ENCODE measurements at regions not wholly inside any gene's neighbourhood (a gene's known extent, or its start where the extent isn't known, plus 50 kb on each side); places are given as distances from the start of the nearest gene placed in this dataset.
"Not testable (repeated sequence)": the region's sequence is repeated elsewhere in the genome, so short reads cannot be mapped to it uniquely, and the experiment has no call there.

DNA sequence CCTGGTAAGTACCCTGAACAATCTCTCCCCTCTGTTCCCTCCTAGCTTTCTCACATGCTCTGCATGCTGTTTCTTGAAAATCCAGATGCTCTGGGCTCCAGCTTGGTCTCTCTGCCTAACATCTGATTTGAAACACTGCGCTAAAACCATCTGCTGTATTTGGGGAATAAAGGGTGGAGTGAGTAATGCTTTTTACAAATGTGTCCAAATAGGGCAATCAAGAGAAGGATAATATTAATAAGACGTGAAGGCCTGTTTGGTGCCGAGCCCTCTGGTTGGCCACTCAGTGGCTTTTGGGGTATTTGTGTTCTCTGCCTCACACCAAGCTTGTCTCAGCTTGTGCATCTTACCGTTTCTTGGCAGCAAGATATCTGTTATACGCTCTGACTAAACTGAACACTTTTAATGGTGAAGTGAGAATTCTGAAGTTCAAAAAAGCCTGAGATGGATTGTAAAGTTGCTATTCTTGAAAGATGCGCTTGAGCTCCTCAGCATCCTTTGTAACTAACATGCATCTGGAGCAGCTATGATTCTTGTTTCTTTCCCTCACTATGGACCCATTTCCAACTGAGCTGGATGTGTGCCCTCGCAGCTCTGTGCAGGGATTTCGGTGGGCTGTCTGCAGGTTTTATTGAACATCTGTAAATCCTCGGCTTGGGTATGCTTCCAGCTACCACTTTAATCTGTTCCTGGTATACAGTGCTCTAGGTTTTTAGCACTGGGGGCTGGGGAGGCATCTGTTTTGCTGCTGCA is 269.4 kb downstream of the RWDD3 start:
- no peak for ATAC-seq
- DNase-seq, result no peak
- intact Hi-C loops (cut with micrococcal nuclease), result no loop called here

DNA sequence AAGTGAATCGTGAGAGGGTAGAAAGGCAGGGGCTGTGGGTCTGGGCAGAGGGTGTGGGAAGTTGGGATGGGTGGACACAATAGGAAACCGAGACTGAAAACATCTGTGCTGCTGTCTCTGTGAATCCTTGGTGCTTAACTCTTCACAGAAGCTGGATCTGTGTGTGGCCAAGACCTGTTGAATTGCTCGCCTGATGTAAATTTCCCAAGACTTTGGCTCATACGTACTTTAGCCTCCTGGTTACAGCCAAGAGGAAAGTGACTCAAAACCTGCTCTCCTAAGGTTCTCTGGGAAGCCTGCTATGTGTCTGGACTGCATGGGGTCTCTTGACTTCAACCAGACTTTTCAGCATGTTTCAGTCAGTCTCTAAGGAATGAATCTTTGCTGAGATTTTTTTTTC is 270.3 kb downstream of the RWDD3 start:
- DNase-seq, result no peak
- ATAC-seq, result no peak
- intact Hi-C loops (cut with micrococcal nuclease), result no loop called here

DNA sequence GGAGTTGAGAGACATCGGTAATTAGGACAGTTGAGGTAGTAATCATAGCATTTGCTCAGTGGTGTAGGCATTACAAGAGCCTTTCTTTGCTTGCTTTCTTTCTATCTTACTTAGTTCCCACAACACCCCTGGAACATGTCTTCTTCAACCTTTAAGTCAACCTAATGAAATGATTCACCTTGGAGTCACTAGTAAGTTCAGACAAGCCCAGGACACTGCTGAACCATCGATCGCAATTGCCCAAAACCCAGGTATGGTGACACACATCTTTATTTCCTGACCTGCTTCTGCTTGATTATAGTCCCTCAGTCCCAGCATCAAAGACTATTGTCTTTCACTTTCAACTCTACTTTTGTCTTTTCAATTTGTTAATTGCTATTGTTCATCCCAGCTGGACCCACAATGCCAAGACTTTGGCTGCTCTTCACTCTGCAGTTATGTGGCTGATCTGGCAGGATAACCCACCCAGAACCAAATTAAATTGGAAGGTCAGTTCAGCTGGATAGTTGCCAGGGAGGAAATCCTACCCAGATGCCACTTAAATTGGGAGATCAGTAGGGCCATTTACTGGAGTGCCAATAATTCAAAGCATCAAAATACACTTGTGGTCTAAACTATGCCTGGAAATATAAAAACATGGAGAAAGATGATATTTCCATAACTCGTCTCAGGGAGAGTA is 272.9 kb downstream of the RWDD3 start:
- intact Hi-C loops (cut with micrococcal nuclease), result no loop called here
- ATAC-seq (no peak), DNase-seq (no peak)

DNA sequence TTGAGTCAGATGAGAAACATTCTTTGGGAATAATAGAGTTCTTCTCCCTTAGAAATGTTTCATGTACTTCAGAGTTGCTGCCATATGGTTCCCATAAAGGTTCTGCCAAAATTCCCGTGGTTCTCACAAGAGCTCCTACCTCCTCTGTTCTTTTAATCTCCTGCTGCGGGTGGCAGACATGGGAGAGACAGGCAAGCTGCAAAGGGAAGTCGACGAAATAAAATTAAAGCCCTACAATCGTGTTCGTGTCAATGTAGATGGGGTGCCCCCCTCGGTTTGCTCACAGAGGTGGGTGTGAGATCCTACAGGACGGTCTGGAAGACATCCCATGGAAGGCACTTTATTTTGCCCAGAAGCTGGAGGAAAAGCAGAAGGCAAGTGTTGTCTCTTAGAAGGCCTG is 276.0 kb downstream of the RWDD3 start:
- DNase-seq (no peak), ATAC-seq (no peak)
- intact Hi-C loops (cut with micrococcal nuclease), result no loop called here

DNA sequence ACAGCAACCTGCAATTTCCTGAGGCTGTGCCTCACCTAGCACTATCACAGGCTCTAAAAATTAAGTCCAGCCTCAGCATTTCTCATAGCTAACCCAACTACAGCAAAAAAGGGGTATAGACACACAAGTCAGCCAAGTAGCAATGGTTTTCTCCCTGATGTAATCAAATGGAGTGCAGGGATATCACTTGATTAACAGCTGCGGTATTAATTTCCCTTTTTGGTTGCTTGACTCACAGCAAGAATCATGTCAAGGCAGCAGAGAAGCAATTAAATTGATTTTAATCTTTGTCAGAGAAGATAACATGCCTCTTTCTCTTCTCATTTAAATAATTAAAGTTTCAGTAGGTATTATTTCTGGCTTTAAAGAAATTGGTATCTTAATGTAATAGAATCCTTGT is 278.9 kb downstream of the RWDD3 start:
- intact Hi-C loops (cut with micrococcal nuclease), result no loop called here
- no peak for DNase-seq
- ATAC-seq, result no peak

DNA sequence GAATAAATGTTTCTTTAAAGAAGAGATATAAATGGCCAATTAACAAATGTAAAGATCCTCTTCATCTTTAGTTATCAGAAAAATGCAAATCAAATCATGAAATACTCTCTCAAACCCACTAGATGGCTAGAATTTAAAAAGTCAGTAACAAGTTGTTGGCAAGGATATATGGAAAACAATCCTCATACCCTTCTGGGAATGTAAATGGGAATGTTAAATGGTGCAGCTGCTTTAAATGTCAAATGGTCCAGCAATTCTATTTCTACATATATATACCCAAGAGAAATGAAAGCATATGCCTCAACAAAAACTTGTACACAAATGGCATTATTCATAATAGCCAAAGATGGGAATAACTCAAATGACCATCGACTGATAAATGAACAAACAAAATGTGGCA is 283.5 kb downstream of the RWDD3 start:
- ATAC-seq, result no peak
- intact Hi-C loops (cut with micrococcal nuclease), result no loop called here
- DNase-seq, result no peak

DNA sequence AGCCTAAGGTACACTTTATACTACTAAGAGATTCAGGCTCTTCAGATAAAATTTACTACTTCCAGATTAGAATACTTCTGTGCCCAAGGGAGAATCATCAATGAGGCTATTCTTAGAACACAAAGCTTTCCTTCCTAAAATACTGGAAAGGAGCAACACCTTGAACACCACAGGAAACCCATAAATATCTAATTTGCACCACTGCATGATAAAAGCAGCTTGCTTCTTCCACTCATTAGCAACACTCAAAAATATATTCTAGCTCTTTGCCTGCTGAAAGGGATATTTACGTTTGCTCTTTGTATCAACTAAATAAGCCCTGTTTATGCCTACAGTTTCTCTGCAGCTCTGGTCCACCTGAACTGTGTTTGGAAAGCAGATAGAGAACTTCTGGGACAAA is 284.3 kb downstream of the RWDD3 start:
- intact Hi-C loops (cut with micrococcal nuclease), result no loop called here
- DNase-seq, result no peak
- no peak for ATAC-seq

DNA sequence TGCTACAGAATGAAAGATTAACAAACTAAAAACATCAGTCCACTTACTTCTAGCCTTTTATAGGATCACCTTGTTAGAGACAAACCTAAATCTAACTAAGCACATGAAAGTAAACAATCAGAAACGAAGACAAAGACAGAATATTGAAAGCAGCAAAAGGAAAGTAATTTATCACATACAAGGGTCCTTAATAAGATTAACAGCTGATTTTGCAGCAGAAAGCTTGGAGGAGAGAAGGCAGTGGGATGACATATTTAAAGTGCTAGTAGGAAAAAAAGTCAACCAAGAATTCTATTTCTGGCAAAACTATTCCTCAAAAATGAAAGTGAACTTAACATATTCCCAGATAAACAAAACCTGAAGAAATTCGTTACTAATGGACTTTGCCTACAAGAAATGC is 286.4 kb downstream of the RWDD3 start:
- ATAC-seq (no peak), DNase-seq (no peak)
- intact Hi-C loops (cut with micrococcal nuclease), result no loop called here

DNA sequence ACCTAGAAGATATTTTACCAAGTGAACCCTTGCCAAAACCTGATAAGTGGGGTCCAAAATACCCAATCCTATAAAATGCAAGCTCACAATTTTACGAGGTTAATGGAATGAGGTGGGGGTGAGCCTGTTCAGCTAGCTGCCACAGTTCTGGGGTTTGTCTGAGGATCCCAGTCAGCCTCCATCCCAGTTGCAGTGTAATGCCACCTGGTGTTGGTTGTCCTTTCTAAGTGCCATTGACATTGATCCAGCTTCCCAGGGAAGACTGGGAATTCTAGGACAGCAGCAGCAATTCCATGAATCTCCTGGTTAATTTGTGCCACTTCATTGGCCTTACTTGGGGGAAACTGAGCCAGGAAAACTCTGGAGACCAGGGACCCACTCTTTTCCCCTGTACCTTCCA is 298.3 kb downstream of the RWDD3 start:
- ATAC-seq, result no peak
- intact Hi-C loops (cut with micrococcal nuclease), result no loop called here

DNA sequence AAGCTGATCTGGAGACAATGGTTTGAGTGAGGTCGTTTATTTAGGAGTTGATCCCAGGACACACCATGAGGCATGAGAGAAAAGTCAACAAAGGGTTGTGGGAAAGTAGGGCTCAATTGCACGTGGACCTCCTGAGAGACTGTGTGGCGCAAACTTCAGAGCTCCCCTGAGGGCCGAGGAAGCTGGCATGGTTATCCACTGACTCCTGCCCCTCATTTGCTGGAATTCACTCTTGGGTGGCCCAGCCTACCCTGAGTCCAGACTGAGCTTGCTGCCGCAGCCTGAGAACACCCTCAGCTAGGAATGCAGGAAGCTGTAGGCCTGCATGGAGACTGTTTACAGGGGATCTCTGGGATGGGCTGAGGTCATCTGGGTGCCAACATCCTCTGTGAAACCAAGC is 301.0 kb downstream of the RWDD3 start:
- ATAC-seq, result no peak

More for the DNA sequence above, 298.3 kb downstream of the RWDD3 start:
- no peak for DNase-seq

DNA sequence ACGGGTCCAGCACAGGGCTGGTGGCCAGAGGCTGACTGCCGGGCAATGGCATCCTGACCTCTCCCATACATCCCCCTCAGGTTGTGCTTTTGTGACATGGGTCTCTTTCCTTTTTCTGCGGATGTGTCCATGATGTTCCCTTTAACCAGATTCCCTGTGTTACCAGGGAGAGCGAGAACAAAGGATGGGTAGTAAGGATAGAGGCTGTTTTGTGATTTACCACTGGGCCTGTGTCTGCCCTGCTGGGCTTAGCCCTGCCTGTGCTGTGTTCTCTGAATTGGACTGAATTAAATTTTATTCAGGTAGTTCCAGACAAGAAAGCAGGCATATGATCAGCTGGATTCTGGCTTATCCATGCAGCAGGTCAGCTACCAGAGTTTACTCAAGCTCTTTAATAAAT is 301.6 kb downstream of the RWDD3 start:
- intact Hi-C loops (cut with micrococcal nuclease), result no loop called here
- DNase-seq, result no peak
- ATAC-seq, result no peak

More for the DNA sequence above, 301.0 kb downstream of the RWDD3 start:
- intact Hi-C loops (cut with micrococcal nuclease), result no loop called here
- no peak for DNase-seq

DNA sequence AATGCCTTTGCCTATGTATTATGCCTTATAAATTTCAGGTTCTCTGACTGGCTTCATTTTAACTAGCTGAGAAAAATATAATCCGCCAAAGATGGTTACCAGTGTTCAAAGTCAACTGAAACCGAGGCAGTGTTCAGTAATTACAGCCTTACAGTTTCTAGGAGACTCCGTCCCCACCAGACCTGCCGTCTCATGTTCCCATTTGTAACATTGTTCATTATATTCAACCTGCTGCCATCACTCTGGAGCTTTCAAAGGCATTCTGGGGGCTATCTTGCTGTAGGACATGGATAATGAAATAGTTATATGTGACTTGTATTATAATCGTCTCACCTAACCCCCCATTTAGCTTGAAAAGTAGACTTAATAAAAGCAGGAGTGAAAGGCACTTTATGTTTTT is 302.5 kb downstream of the RWDD3 start:
- intact Hi-C loops (cut with micrococcal nuclease), result no loop called here
- ATAC-seq (no peak), DNase-seq (no peak)

DNA sequence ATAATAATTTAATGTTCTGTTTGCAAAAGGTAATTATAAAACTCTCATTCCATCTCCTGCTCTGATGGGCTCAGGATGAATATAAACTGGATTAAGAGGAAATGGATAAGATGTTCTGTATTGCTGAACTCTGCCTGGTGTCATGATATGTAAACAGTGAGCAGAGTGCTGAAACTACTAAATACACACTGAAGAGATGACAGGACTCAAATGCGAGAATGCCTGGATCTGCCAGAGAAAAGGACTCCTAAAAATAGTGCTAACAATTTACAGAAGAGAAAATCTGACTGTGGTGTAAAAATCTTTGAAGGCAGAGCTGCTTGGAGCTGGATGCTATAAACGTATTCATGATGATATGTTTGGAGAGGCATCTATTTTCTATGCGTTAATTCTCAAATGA is 303.2 kb downstream of the RWDD3 start:
- DNase-seq (no peak), ATAC-seq (no peak)
- intact Hi-C loops (cut with micrococcal nuclease), result no loop called here

DNA sequence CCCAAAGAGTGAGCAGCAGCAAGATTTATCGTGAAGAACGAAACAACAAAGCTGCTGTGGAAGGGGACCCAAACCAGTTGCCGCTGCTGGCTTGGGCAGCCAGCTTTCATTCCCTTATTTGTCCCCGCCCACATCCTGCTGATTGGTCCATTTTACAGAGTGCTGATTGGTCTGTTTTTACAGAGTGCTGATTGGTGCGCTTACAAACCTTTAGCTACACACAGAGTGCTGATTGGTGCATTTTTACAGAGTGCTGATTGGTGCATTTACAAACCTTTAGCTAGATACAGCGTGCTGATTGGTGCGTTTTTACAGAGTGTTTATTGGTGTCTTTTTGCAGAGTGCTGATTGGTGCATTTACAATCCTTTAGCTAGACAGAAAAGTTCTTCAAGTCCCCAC is 304.2 kb downstream of the RWDD3 start:
- intact Hi-C loops (cut with micrococcal nuclease); DNase-seq; ATAC-seq: not testable (repeated sequence)

DNA sequence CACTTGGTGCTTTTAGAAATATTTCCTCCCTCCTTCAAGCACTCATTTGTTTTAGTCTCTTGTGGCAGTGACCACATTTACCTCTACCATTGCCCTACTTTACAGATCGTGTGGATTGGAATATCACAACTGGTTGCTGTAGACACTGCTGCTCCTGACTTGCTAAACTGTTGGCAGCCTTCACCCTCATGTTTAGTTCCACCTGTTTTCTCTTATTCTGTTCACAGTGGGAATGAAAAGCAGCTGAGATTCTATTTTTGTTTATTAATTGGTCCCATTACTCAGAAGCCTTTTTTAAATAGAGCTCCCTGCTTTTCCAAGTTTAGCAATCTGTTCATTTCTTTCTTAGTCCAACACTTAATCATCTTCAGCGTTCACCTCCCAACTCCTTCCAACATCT is 308.9 kb downstream of the RWDD3 start:
- DNase-seq, result no peak
- no peak for ATAC-seq
- intact Hi-C loops (cut with micrococcal nuclease), result no loop called here

DNA sequence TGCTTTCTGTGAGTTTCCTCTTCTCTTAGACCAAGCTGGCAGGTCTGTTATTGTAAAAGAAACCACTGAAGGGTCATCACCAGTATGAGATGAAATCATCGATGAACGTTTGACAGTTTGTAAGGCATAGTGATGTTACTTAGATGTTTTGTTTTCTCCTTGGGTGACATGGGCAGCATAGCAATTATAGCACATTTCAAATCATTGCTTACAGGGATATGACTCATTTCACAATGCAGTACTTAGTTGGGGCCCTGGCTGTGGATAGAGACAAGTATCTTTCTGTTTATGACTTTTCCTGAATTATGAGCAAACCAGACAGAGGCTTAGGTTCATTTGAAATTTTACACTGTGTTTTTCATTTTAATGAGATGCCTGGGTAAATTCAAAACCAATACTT is 313.0 kb downstream of the RWDD3 start:
- ATAC-seq (no peak), DNase-seq (no peak)
- intact Hi-C loops (cut with micrococcal nuclease), result no loop called here

DNA sequence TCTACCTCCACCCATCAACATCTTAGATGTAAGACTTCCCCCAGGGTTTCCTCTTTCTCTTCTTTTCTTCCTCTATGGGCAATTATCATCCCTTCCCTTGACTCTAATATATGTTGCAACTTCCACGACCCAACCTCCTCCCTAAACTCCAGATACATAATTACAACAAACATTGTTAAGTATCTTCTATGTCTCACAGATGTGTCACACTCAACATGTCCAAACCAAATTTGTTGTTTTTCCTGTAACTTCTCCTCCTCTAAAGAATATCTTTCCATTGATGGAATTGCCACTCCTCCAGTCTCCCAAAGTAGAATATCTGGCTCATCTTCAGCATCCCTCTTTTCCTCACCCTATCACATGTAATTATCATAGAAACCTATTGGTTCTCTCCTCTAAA is 314.2 kb downstream of the RWDD3 start:
- ATAC-seq (no peak), DNase-seq (no peak)
- intact Hi-C loops (cut with micrococcal nuclease), result no loop called here

DNA sequence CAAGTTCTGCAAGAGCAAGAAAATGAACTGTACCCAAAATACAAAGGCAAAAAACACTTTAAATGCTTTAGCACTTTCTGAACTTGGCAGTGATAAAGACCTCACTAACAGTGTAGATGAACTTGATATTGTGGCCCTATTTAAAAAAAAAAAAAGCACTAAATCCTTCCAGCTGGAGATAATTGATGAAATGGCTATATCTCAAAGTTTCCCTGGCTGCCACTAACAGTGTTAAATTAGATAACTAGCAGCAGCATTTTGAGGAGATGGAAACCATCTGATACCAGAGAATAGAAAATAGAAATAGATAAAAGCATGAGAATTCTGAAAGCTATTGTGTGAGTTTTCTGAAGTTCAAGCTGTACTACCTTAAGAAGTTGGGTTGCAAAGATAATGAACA is 317.2 kb downstream of the RWDD3 start:
- DNase-seq (no peak), ATAC-seq (no peak)
- intact Hi-C loops (cut with micrococcal nuclease), result no loop called here

DNA sequence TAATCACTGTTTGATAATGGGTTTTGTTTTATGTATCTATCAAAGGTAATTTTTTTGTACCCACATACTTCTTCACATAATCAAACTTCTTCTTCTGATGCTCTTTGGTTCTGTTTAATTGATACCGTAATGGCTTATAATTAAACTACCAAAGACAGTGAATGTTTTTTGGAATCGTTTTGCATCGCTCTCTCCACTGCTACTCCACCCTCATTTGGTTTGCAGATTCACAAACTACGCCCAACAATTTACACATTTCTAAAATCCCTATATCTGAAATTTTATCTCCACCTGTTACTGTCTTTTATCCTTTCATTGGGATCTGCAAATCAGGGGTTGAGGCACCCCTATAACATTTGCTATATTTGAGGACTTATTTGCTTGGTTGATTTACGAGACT is 319.6 kb downstream of the RWDD3 start:
- intact Hi-C loops (cut with micrococcal nuclease), result no loop called here
- ATAC-seq (no peak), DNase-seq (no peak)

DNA sequence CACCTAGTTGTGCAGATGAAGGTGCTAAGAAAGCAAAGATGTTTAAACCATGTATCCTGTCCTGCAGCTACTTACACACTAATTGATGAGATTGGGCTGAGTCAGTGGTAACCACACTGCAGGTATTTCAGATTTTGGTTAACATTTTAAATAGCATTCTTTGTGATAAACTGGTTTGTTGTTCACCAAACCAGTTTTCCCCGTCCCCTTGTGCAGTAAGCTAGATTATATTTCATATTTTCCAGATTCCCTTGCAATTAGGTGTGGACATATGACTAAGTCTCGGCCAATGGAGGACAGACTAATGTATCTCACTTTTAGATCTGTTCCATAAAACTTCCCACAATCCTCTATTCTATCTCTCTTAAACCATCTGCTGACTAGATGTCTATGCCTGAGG is 320.4 kb downstream of the RWDD3 start:
- intact Hi-C loops (cut with micrococcal nuclease), result no loop called here
- ATAC-seq (no peak), DNase-seq (no peak)

DNA sequence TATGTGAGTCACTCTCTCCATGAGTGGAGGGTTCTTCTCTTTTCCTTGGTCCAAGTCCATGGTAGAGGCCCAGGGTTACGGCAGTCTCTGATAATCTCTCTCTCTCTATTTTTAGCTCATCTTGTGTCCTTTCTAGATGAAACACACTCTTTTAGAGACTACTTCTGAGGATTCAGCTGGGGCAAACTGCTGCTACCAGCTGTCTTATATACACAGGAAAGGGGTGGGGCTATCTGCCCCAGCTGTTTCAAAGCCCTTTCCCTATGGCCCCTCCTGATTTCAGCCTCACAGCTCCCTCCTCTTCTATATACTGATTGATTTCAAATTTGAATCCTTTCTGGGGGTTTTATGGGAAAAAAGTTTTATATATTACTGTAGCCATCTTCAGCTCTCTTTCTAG is 324.8 kb downstream of the RWDD3 start:
- DNase-seq, result no peak
- no peak for ATAC-seq
- intact Hi-C loops (cut with micrococcal nuclease), result no loop called here
